Activated CD4-positive, alpha-beta T cell treated with anti-CD3 and anti-CD28 coated beads, Interleukin-2, amount 10 ng/mL, durations not matched to agents 7 days and 5 days (primary cell): ENCODE measurements at regions not wholly inside any gene's neighbourhood (a gene's known extent, or its start where the extent isn't known, plus 50 kb on each side); places are given as distances from the start of the nearest gene placed in this dataset.

Experiments used
- CTCF ChIA-PET: fragments of 350-600 bp; sonication (Branson Sonifier 250); formaldehyde crosslinking; loops from one replicate; lab custom pipeline; 2021; ENCODE audit warnings: antibody characterized with exemption; lab: Charles Lee
- POLR2A ChIA-PET: fragments of 350-600 bp; sonication (Branson Sonifier 250); formaldehyde crosslinking; loops from one replicate; lab custom pipeline; 2021; ENCODE audit warnings: antibody characterized with exemption; lab: Charles Lee
- DNase-seq: peaks from one replicate; pipeline ENCODE4 v3.0.0-alpha.2; 2020
- H3K27ac Mint-ChIP-seq: one replicate; pipeline ENCODE4 v1.8.0; 2021; ENCODE audit warnings: mild to moderate bottlenecking, moderate library complexity, mixed read lengths
- H3K27me3 Mint-ChIP-seq: one replicate; pipeline ENCODE4 v1.8.0; 2021; ENCODE audit warnings: mixed read lengths
- H3K36me3 Mint-ChIP-seq: one replicate; pipeline ENCODE4 v1.8.0; 2021; ENCODE audit warnings: low read depth, mixed read lengths
- H3K4me1 Mint-ChIP-seq: one replicate; pipeline ENCODE4 v1.8.0; 2021; ENCODE audit warnings: mixed read lengths
- H3K4me3 Mint-ChIP-seq: one replicate; pipeline ENCODE4 v1.8.0; 2021; ENCODE audit warnings: mild to moderate bottlenecking, moderate library complexity, mixed read lengths
- H3K9me3 Mint-ChIP-seq: one replicate; pipeline ENCODE4 v1.8.0; 2021; ENCODE audit warnings: mixed read lengths

DNA sequence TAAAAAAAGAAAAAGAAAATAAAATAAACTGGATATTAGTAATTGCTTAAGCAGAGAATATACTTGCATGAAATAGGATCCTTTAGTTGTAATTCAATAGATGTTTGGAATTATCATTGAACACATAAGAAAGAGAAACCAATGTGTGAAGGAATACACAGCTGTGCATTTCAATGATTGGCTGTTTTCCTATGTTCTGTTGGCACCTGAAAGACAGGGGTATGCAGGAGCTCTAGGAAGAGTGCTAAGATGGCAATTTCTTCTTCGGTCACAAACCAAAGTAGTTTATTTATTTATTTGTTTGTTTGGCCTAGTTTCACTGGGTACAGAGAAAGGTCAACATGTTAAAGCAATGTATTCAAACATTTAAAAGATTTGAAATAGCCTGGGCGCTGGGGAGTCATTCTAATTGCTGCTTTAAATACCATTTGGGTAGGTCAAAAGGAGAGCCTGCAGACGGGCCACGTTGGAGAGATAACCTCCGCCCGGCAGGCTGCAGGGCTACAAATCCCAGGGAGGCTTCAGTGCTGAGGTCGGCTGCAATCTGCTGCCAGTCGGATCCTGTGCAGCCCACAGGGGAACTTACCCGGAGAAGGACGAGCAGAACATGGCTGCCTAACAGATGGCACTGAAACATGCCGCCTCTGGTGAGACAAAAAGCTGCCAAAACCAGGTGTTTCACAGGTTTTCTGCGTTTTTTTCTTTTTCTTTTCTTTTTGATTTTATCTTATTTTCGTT, 154.2 kb upstream of the TYRP1 start:
- Mint-ChIP-seq H3K4me1 (no peaks in the 10 kb centered on the region), H3K9me3 (peaks cover 4% of the 10 kb centered on the region), H3K4me3 (no peak overlapping the region), H3K36me3 (no peaks in the 10 kb centered on the region), H3K27me3 (no peaks in the 10 kb centered on the region), H3K27ac (no peak overlapping the region)
- no peak for DNase-seq
- CTCF ChIA-PET: no interaction called here
- POLR2A ChIA-PET: no interaction called here

DNA sequence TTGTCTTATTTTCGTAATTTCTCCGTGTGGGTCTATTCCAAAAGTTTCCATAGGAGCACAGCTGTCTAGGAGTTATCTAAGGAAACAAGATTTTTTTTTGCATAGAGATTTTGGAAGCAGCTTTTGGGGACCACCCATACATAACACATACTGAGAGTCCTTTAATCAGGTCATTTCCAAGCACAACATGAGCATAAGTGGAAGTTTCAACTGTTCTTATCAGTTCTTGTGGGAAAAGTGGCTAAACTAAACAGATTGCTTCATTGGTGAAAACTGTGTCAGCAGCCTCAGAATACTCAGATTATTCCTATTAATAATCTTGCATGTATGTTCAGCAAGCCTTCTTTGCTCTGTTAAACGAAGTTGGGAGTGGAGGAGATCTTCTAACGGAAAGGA, 153.6 kb upstream of the TYRP1 start:
- Mint-ChIP-seq H3K27ac (no peak overlapping the region), H3K36me3 (no peaks in the 10 kb centered on the region), H3K4me3 (no peak overlapping the region), H3K4me1 (no peaks in the 10 kb centered on the region), H3K9me3 (peaks cover 4% of the 10 kb centered on the region), H3K27me3 (no peaks in the 10 kb centered on the region)
- no peak for DNase-seq
- CTCF ChIA-PET: no interaction called here
- POLR2A ChIA-PET: no interaction called here

DNA sequence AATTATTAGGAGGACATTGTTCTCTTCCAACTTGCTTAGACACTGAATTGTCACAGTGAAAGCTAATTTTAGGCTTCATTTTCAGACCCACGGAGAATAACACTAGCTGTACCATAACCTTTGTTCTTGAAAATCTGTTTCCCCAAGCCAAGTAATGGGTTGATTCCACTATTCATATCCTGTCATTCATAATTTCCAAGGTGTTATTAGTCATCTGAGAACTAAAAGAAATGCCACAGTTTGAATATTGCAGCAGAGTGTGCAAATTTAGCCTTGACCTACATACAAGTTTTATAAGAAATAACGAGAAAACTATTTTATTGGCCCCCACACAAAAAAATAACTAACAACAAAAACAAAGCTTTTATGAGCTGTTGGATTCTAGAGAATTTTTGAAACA, 148.5 kb upstream of the TYRP1 start:
- Mint-ChIP-seq H3K27ac (no peak overlapping the region), H3K27me3 (no peaks in the 10 kb centered on the region), H3K36me3 (no peaks in the 10 kb centered on the region), H3K4me3 (no peak overlapping the region), H3K4me1 (no peaks in the 10 kb centered on the region), H3K9me3 (peaks cover 5% of the 10 kb centered on the region)
- ChIA-PET CTCF (no interaction called here), POLR2A (no interaction called here)
- no peak for DNase-seq

DNA sequence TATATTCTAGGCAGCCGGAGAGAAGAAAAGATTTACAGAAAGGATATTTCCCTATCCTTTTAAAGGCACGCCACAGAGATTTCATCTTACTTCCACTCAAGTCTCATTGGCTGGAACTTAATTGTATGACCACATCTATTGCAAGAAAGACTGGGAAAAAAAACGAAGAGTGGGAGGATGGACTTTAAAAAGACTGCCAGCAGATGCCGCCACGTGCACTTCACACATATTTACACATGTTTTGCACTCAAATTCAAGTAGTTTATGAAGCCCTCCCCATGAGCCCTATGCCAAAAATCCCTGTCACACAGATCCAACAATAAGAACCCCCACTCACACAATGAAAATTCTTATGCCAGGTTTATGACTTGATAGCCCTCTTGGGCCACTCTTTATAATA, 138.5 kb upstream of the TYRP1 start:
- Mint-ChIP-seq H3K4me3 (no peak overlapping the region), H3K36me3 (no peaks in the 10 kb centered on the region), H3K9me3 (peaks cover 3% of the 10 kb centered on the region), H3K27ac (no peak overlapping the region), H3K4me1 (no peaks in the 10 kb centered on the region), H3K27me3 (no peaks in the 10 kb centered on the region)
- no peak for DNase-seq
- ChIA-PET CTCF (no interaction called here), POLR2A (no interaction called here)

DNA sequence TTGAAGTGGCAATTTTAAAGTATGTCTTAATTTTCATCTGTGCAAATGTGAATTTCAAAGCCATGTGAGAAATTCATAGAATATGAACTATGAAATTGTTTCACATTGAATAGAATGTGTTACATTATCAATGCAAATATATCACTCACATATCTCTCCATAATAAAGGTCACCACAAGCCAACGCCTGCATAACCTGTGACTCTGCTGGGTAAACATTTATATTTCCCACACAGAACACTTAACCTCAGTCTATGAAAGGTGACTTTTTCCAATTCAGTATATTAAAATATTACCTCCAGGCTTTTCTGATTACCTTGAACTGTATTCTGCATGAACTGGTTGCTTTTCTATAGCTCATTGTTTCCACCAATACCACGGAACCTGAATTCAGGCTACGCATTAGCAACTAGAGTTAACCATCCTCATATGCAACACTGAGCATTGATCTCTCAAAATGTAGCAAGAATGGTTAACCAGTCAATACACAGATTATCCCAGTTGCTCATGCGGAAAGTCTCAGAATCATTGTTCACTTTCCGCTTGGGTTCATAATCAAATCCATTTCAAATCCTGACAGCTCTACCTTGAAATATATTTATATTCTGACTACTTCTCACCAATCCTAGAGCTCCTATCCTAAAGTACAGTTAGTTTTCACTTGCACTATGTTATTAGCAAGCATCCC, 126.6 kb upstream of the TYRP1 start:
- DNase-seq: no peak
- CTCF ChIA-PET: interaction anchor here (0.6 to 1.0 kb wide), 2 partner anchors 9 to 628 kb away, joined by 3 to 4 read pairs; no protein-coding TSS in a partner anchor
- no peak overlapping the region for H3K27ac Mint-ChIP-seq
- H3K9me3 Mint-ChIP-seq: peaks cover 6% of the 10 kb centered on the region
- no peaks in the 10 kb centered on the region for H3K36me3 Mint-ChIP-seq
- no peak overlapping the region for H3K4me3 Mint-ChIP-seq
- no peaks in the 10 kb centered on the region for H3K27me3 Mint-ChIP-seq
- POLR2A ChIA-PET: no interaction called here
- no peaks in the 10 kb centered on the region for H3K4me1 Mint-ChIP-seq

DNA sequence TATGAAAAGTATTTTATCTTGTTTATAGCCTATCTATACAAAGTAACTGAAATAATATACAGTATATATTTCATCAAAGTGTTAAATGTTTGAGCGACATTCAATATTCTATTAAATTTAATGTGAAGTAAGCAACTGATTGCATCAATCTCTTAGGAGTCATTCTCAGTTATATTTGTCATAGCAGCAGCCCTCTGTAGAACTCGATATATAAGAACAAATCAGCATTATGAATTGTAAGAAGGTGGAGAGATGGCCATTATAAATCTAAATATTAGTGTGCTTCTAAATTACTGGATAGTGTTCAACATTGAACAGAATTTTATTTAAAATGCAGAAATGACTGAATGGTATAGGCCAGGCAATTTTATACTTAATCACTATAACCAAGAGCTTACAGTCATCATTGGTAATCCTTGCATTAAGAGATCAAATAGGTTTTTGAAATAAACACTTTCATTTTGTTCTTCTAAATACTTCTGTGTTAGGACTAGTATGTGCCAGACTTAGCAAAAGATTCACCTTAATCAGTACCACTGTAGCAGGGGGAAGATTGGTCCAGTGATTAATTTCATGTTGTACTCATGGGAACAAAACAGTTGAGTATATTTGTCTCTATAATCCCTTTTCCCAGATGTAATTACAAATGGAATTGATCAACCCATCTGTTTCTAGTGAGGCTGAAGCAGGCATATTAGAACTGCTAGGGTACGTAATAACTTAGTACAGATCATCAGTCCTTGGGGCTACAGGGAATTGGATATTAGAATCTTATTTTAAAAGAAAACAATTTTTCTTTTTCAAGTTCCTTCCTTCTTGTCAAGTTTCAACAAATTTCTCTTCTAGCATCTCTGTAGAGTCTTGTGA, 108.3 kb upstream of the TYRP1 start:
- Mint-ChIP-seq H3K4me1 (no peaks in the 10 kb centered on the region), H3K9me3 (peaks cover 7% of the 10 kb centered on the region), H3K27ac (no peak overlapping the region), H3K4me3 (no peak overlapping the region), H3K27me3 (no peaks in the 10 kb centered on the region), H3K36me3 (no peaks in the 10 kb centered on the region)
- DNase-seq: no peak
- ChIA-PET CTCF (no interaction called here), POLR2A (no interaction called here)

DNA sequence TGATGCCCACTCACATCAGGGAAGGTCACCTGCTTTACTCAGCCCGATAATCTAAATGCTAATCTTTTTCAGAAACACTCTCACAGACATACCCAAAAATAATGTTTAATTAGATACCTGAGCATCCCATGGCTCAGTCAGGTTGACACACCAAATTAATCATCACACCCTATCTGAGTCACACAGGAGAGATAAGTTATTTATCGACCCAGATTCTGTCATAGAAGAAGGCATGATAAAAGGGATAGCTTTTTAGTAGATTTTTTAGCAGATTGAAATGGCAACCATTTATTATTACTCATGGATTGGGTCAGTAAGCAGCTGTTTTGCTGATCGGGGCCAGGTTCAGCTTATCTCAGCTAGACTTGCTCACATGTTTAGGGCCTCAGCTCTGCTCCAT, 97.8 kb upstream of the TYRP1 start:
- POLR2A ChIA-PET: no interaction called here
- no peak overlapping the region for H3K27ac Mint-ChIP-seq
- CTCF ChIA-PET: no interaction called here
- H3K4me1 Mint-ChIP-seq: no peaks in the 10 kb centered on the region
- no peaks in the 10 kb centered on the region for H3K27me3 Mint-ChIP-seq
- no peaks in the 10 kb centered on the region for H3K9me3 Mint-ChIP-seq
- DNase-seq: no peak
- no peaks in the 10 kb centered on the region for H3K36me3 Mint-ChIP-seq
- no peak overlapping the region for H3K4me3 Mint-ChIP-seq

DNA sequence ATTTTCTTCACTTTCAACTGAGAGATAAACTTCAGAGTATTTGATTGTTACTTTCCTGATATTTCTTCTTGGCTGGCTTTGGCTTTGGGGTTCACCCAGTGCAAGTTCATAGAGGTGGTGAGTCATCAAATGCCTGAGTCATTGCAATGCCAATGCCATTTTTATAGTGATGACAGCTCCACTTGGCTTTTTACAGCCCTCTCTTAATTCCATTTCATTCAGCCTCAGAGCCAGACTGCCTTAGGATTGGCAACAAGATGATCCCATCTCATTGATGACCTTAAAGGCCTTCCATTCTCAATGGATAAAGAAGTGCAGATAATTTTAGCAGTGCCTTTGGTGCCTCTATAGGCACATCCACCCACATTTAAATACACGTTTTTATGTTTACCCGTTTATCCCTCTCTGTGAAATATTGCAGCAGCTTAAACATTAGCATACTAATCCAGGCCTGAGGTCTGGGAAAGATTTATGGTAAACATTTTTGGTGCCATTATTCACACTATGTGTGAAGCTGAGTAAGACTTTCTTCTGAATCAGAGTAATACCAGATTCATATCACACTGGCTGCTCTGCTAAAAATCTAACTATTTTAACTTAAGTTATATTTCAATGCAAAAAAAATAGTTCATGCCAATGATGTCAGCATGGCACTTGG, 88.9 kb upstream of the TYRP1 start:
- Mint-ChIP-seq H3K9me3 (no peaks in the 10 kb centered on the region), H3K27ac (no peak overlapping the region), H3K36me3 (no peaks in the 10 kb centered on the region), H3K4me3 (no peak overlapping the region), H3K27me3 (no peaks in the 10 kb centered on the region), H3K4me1 (no peaks in the 10 kb centered on the region)
- no peak for DNase-seq
- POLR2A ChIA-PET: no interaction called here
- CTCF ChIA-PET: no interaction called here

DNA sequence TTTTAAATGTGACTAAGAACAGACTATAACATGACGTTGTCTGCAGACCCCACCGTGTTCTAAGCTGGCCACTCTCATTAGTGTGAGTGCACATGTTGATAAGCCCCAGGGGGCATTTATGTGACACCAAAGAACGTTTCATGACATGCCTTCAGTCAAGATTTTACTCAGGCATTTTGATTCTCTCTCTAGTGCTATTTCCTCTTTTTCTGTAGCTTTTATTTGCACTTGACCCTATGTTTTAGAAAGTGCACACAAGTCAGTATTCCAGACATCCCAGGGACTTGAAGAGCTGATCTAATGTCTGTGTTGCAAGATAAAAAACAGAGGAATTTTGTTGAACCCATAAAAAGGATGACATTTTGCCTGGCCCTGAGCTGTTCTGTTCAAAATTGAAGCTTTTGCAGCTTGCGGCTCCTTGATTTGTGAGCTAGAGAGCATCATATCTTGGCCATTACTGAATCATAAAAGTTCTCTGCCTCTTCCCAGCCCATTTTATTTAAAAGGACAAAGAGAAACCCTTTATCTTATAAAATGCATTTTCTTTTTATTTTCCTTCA, 80.9 kb upstream of the TYRP1 start:
- Mint-ChIP-seq H3K9me3 (peaks cover 3% of the 10 kb centered on the region), H3K36me3 (no peaks in the 10 kb centered on the region), H3K4me3 (no peak overlapping the region)

DNA sequence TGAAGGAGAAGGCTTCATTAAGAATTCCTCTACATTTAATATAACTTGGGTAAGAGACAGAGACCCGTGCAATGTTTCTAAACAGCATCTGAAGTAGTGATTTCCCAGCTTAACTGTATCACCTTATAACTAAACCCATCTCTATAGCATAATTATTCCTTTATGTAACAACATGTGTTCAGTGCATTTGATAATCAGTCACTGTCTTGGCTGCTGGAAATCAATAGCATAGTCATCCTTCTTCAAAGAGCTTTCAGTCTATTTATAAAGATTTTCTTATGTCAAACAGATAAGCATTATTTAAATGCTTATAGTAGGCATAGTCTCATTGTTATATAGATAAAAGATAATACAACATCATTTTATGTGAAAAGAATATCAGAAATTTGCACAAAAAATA, 80.1 kb upstream of the TYRP1 start:
- H3K9me3 Mint-ChIP-seq: peaks cover 3% of the 10 kb centered on the region
- ChIA-PET POLR2A (no interaction called here), CTCF (no interaction called here)
- H3K4me3 Mint-ChIP-seq: no peak overlapping the region
- DNase-seq: no peak
- no peaks in the 10 kb centered on the region for H3K4me1 Mint-ChIP-seq
- no peak overlapping the region for H3K27ac Mint-ChIP-seq
- H3K36me3 Mint-ChIP-seq: no peaks in the 10 kb centered on the region
- no peaks in the 10 kb centered on the region for H3K27me3 Mint-ChIP-seq

More for the DNA sequence above, 80.9 kb upstream of the TYRP1 start:
- H3K27me3 Mint-ChIP-seq: no peaks in the 10 kb centered on the region
- H3K4me1 Mint-ChIP-seq: no peaks in the 10 kb centered on the region
- no peak overlapping the region for H3K27ac Mint-ChIP-seq
- no peak for DNase-seq
- POLR2A ChIA-PET: no interaction called here
- CTCF ChIA-PET: no interaction called here

DNA sequence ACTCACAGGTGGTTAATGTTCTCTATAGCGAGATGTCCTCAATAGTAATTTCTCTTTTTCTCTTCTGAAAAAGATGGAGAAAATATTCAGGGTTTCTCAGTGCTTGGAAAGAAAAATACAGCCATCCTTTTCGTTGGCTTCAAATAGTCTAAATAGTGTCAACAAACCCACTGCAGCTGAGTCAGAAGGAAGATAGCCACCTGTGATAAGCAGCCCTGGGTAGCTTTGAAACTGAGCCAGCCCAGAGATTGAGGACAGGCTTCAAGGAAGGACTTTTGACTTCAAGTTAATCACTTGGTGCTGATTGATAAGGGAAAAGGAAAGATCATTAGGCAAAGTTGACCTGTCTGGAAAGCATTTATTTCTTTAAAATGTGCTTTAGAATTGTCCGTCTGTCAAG, 78.7 kb upstream of the TYRP1 start:
- ChIA-PET POLR2A (no interaction called here), CTCF (no interaction called here)
- Mint-ChIP-seq H3K27ac (no peak overlapping the region), H3K4me1 (no peaks in the 10 kb centered on the region), H3K9me3 (peaks cover 3% of the 10 kb centered on the region), H3K27me3 (no peaks in the 10 kb centered on the region), H3K4me3 (no peak overlapping the region), H3K36me3 (no peaks in the 10 kb centered on the region)
- DNase-seq: no peak

DNA sequence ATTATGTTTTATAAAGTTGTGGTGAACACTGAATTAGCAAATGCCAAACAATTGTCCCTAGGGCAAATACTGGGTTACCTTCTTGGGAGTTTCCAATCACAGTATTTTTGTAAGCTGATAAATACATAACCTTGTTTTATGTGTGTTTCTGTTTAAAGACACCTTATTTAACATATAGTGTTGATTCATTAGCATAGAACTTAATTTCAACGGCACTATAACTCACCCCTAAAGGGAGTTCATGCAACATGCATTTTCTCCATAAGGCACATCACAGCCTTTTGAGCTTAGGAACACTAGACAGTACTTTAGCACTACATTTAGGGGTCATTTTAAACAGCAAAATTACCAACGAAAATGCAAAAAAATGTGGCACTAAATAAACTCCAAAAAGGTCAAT, 74.2 kb upstream of the TYRP1 start:
- no peak for DNase-seq
- Mint-ChIP-seq H3K27me3 (no peaks in the 10 kb centered on the region), H3K27ac (no peak overlapping the region), H3K36me3 (no peaks in the 10 kb centered on the region), H3K4me3 (no peak overlapping the region), H3K9me3 (no peaks in the 10 kb centered on the region), H3K4me1 (no peaks in the 10 kb centered on the region)
- ChIA-PET CTCF (no interaction called here), POLR2A (no interaction called here)
